Loucy (cell line): ENCODE measurements at regions not wholly inside any gene's neighbourhood (a gene's known extent, or its start where the extent isn't known, plus 50 kb on each side); places are given as distances from the start of the nearest gene placed in this dataset.

ENCODE experiments used
- EZH2phosphoT487 ChIP-seq: fragments of 200-600 bp; IDR thresholded peaks from 2 replicates; pipeline ENCODE4 v1.6.1; 2018; ENCODE audit warnings: antibody characterized with exemption, mild to moderate bottlenecking, moderate library complexity, borderline replicate concordance
- TF ChIP-seq, protein P1 (sequence below): fragments of 200-600 bp; sonication (generic); conservative IDR thresholded peaks from 2 replicates; pipeline ENCODE4 v1.5.1; 2014; ENCODE audit warnings: mild to moderate bottlenecking, antibody characterized with exemption, low read length

DNA sequence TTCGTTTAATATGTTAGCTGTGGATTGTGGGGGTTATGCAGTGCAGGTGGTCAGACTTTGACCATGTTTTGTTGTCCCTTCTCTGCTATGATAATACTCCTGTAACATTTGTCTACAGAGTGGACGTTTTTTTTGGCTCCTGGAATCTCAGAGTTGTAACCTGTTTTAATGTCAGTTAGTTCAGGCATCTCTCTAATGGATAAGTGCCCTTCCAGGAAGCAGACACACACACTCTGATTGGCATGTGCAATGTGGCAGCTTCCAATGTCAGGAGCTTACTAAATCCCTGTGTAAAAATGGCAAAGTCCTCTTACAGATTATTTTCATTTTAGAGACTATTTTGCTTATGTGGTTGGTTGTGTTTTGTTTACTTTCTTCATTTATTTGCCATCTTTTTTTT is 222.2 kb upstream of the ARPP21 start:
- TF ChIP-seq, protein P1, sequence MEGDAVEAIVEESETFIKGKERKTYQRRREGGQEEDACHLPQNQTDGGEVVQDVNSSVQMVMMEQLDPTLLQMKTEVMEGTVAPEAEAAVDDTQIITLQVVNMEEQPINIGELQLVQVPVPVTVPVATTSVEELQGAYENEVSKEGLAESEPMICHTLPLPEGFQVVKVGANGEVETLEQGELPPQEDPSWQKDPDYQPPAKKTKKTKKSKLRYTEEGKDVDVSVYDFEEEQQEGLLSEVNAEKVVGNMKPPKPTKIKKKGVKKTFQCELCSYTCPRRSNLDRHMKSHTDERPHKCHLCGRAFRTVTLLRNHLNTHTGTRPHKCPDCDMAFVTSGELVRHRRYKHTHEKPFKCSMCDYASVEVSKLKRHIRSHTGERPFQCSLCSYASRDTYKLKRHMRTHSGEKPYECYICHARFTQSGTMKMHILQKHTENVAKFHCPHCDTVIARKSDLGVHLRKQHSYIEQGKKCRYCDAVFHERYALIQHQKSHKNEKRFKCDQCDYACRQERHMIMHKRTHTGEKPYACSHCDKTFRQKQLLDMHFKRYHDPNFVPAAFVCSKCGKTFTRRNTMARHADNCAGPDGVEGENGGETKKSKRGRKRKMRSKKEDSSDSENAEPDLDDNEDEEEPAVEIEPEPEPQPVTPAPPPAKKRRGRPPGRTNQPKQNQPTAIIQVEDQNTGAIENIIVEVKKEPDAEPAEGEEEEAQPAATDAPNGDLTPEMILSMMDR, result no peak
- TF ChIP-seq EZH2phosphoT487, result no peak
